ENCODE measurements at regions not wholly inside any gene's neighbourhood (a gene's known extent, or its start where the extent isn't known, plus 50 kb on each side); places are given as distances from the start of the nearest gene placed in this dataset.

DNA sequence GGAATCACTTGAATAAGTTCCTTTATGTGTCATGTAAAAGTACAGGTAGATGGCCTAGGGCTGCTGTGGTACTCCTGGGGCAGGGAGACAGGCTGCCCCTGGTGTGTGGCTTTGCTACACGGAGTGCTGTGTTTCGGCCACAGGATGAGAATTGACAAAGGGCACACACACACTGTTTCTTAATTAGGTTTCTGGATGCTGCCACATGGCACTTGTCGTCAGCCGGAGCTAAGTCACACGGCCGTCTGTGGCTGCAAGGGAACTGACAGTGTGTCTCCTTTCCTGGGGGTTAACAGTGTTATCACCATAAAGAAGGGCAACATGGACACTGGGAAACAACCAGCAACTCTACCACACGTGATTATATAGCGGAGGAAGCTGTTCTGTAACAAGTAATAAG, 55.7 kb upstream of the CREB5 start:
- no peak for TF ChIP-seq EZH2 (IDR thresholded peaks at IDR 0.05)
- TF ChIP-seq POLR2AphosphoS5 (IDR thresholded peaks at IDR 0.05; ENCODE audit: borderline replicate concordance, low read depth, low read length): no peak

All from SK-N-MC (cell line).